ENCODE measurements at regions not wholly inside any gene's neighbourhood (a gene's known extent, or its start where the extent isn't known, plus 50 kb on each side); places are given as distances from the start of the nearest gene placed in this dataset.

GRCh38 chr2:57516698-57517340 lies 529.8 kb upstream of the VRK2 start:
- peaks cover 2% of the 10 kb centered on the region for H3K9me3 ChIP-seq (ENCODE audit: control insufficient read depth, low read length)
- WGBS, 2 experiments (ENCODE audit: insufficient coverage in 2 of 2), result 40% methylated on average over 1 of the region's 7 CpGs; no CpG with 5 or more reads in 1 of the 2 experiments
- no peak overlapping the region for H3K4me3 ChIP-seq (ENCODE audit: extremely low read depth, insufficient read depth, low read length, poor library complexity, severe bottlenecking)
- no peaks in the 10 kb centered on the region for H3K4me1 ChIP-seq (ENCODE audit: control insufficient read depth, insufficient read depth, low read length, poor library complexity, severe bottlenecking)
- H3K36me3 ChIP-seq (ENCODE audit: control insufficient read depth, insufficient read depth, low read length), result no peaks in the 10 kb centered on the region
- H3K27ac ChIP-seq (ENCODE audit: low read depth, low read length, severe bottlenecking), result no peak overlapping the region

GRCh38 chr2:57523304-57523703 lies 523.3 kb upstream of the VRK2 start:
- no peak overlapping the region for H3K27ac ChIP-seq (ENCODE audit: low read depth, low read length, severe bottlenecking)
- no peak overlapping the region for H3K4me3 ChIP-seq (ENCODE audit: extremely low read depth, insufficient read depth, low read length, poor library complexity, severe bottlenecking)
- WGBS, 2 experiments (ENCODE audit: insufficient coverage in 2 of 2), result 80 to 88% methylated on average over 1 of the region's 1 CpG
- H3K9me3 ChIP-seq (ENCODE audit: control insufficient read depth, low read length), result peaks cover 8% of the 10 kb centered on the region
- H3K4me1 ChIP-seq (ENCODE audit: control insufficient read depth, insufficient read depth, low read length, poor library complexity, severe bottlenecking), result no peaks in the 10 kb centered on the region
- no peaks in the 10 kb centered on the region for H3K36me3 ChIP-seq (ENCODE audit: control insufficient read depth, insufficient read depth, low read length)

GRCh38 chr2:57527685-57528084 lies 518.9 kb upstream of the VRK2 start:
- Histone ChIP-seq H3K4me1 (ENCODE audit: control insufficient read depth, insufficient read depth, low read length, poor library complexity, severe bottlenecking) (no peaks in the 10 kb centered on the region), H3K36me3 (ENCODE audit: control insufficient read depth, insufficient read depth, low read length) (no peaks in the 10 kb centered on the region), H3K9me3 (ENCODE audit: control insufficient read depth, low read length) (no peaks in the 10 kb centered on the region), H3K27ac (ENCODE audit: low read depth, low read length, severe bottlenecking) (no peak overlapping the region), H3K4me3 (ENCODE audit: extremely low read depth, insufficient read depth, low read length, poor library complexity, severe bottlenecking) (no peak overlapping the region)
- WGBS, 2 experiments (ENCODE audit: insufficient coverage in 2 of 2), result 100% methylated on average over 1 of the region's 1 CpG

DNA sequence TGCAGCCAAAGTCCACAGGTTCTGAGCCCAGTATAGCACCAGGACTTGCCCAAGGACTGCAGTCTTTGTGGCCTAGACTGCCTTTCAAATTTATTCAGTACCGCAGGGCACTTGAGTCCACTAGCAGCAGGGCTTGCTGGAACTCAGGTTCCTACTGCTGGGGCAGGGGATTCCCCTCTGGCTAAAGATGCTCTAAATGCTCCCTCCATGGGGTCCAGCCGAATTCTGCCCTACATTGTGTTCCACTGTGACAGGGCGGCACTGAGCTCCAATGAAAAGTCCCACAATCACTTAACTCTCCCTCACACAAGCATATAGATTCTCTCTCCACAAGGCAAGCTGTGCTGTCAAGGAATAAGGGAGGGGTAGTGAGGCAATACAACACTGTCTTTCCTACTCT lies 518.1 kb upstream of the VRK2 start:
- WGBS, 2 experiments (ENCODE audit: insufficient coverage in 2 of 2), result 90 to 91% methylated on average over 2 of the region's 3 CpGs
- H3K27ac ChIP-seq (ENCODE audit: low read depth, low read length, severe bottlenecking), result no peak overlapping the region
- no peaks in the 10 kb centered on the region for H3K4me1 ChIP-seq (ENCODE audit: control insufficient read depth, insufficient read depth, low read length, poor library complexity, severe bottlenecking)
- no peaks in the 10 kb centered on the region for H3K36me3 ChIP-seq (ENCODE audit: control insufficient read depth, insufficient read depth, low read length)
- no peak overlapping the region for H3K4me3 ChIP-seq (ENCODE audit: extremely low read depth, insufficient read depth, low read length, poor library complexity, severe bottlenecking)
- H3K9me3 ChIP-seq (ENCODE audit: control insufficient read depth, low read length), result no peaks in the 10 kb centered on the region

DNA sequence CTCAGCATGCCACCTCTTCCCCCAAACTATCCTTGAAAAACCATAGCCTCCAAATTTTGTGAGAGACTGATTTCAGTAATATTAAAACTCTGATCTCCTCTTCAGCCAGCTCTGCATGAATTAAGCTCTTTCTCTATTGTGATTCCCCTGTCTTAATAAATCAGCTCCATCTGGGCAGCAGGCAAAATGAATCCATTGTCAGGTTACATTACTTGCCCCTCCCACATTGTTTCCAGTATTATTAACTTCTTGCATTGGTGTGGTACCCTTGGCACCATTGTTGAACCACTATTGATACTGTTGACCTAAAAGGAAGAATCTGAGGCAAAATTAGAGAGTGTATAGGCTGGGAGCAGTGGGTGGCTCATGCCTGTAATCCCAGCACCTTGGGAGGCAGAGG lies 512.2 kb upstream of the VRK2 start:
- Histone ChIP-seq H3K4me3 (ENCODE audit: extremely low read depth, insufficient read depth, low read length, poor library complexity, severe bottlenecking) (no peak overlapping the region), H3K36me3 (ENCODE audit: control insufficient read depth, insufficient read depth, low read length) (no peaks in the 10 kb centered on the region), H3K4me1 (ENCODE audit: control insufficient read depth, insufficient read depth, low read length, poor library complexity, severe bottlenecking) (no peaks in the 10 kb centered on the region), H3K9me3 (ENCODE audit: control insufficient read depth, low read length) (no peaks in the 10 kb centered on the region), H3K27ac (ENCODE audit: low read depth, low read length, severe bottlenecking) (no peak overlapping the region)

DNA sequence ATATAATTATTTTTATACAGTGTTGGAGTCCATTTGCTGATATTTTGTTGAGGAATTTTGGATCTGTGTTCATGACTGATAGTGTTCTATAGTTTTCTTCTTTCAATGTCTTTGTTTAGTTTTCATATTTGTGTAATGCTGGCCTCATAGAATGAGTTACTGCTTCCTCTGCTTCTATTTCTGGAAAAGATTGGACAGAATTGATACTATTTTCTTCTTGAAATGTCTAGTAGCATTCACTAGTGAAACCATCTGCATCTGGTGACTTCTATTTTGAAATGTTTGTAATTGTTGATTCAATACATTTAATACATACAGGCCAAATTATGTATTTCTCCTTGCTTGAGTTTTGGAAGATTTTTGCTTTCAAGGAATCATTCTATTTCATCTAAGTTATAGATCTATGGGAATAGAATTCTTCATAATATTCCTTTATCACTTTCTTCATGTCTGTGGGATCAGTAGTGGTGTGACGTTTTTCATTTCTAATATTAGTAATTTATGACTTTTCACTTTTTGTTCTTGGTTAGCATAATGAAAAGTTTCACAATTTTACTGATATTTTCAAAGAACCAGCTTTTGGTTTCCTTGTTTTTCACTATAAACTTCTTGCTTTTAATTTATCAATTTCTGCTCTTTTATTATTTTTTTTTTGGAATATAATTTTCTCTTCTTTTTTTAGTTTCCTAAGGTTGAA lies 509.9 kb upstream of the VRK2 start:
- H3K4me3 ChIP-seq (ENCODE audit: extremely low read depth, insufficient read depth, low read length, poor library complexity, severe bottlenecking), result no peak overlapping the region
- no peaks in the 10 kb centered on the region for H3K4me1 ChIP-seq (ENCODE audit: control insufficient read depth, insufficient read depth, low read length, poor library complexity, severe bottlenecking)
- H3K9me3 ChIP-seq (ENCODE audit: control insufficient read depth, low read length), result no peaks in the 10 kb centered on the region
- no CpG with 5 or more reads among the region's 1 CpG for WGBS, 2 experiments (ENCODE audit: insufficient coverage in 2 of 2)
- no peaks in the 10 kb centered on the region for H3K36me3 ChIP-seq (ENCODE audit: control insufficient read depth, insufficient read depth, low read length)
- no peak overlapping the region for H3K27ac ChIP-seq (ENCODE audit: low read depth, low read length, severe bottlenecking)

- no peaks in the 10 kb centered on the region for H3K9me3 ChIP-seq (ENCODE audit: control insufficient read depth, low read length)
- no peak overlapping the region for H3K4me3 ChIP-seq (ENCODE audit: extremely low read depth, insufficient read depth, low read length, poor library complexity, severe bottlenecking)
- no peaks in the 10 kb centered on the region for H3K36me3 ChIP-seq (ENCODE audit: control insufficient read depth, insufficient read depth, low read length)
- no peak overlapping the region for H3K27ac ChIP-seq (ENCODE audit: low read depth, low read length, severe bottlenecking)
- WGBS, 2 experiments (ENCODE audit: insufficient coverage in 2 of 2), result 80 to 87% methylated on average over 1 to 3 of the region's 3 CpGs
- no peaks in the 10 kb centered on the region for H3K4me1 ChIP-seq (ENCODE audit: control insufficient read depth, insufficient read depth, low read length, poor library complexity, severe bottlenecking)
These were observed 506.8 kb upstream of the VRK2 start for GRCh38 chr2:57539761-57540160.

DNA sequence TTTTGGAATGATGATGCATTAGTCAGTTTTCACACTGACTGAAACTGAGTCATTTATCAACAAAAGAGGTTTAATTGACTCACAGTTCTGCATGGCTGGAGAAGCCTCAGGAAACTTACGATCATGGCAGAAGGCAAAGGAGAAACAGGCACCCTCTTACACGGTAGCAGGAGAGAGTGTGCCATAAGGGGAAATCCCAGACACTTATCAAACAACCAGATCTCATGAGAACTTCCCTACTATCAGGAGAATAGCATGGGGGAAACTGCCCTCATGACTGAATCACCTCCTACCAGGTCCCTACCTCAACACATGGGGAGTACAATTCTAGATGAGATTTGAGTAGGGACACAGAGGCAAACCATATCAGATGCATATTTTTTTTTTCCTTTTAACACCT lies 504.5 kb upstream of the VRK2 start:
- WGBS, 2 experiments (ENCODE audit: insufficient coverage in 2 of 2), result no CpG with 5 or more reads among the region's 2 CpGs

GRCh38 chr2:57543211-57543610 lies 503.4 kb upstream of the VRK2 start:
- WGBS, 2 experiments (ENCODE audit: insufficient coverage in 2 of 2), result 77 to 96% methylated on average over 3 to 5 of the region's 5 CpGs
- Histone ChIP-seq H3K4me3 (ENCODE audit: extremely low read depth, insufficient read depth, low read length, poor library complexity, severe bottlenecking) (no peak overlapping the region), H3K9me3 (ENCODE audit: control insufficient read depth, low read length) (no peaks in the 10 kb centered on the region), H3K4me1 (ENCODE audit: control insufficient read depth, insufficient read depth, low read length, poor library complexity, severe bottlenecking) (no peaks in the 10 kb centered on the region), H3K27ac (ENCODE audit: low read depth, low read length, severe bottlenecking) (no peak overlapping the region), H3K36me3 (ENCODE audit: control insufficient read depth, insufficient read depth, low read length) (no peaks in the 10 kb centered on the region)

More for the DNA sequence above, 504.5 kb upstream of the VRK2 start:
- H3K9me3 ChIP-seq (ENCODE audit: control insufficient read depth, low read length), result no peaks in the 10 kb centered on the region
- H3K4me1 ChIP-seq (ENCODE audit: control insufficient read depth, insufficient read depth, low read length, poor library complexity, severe bottlenecking), result no peaks in the 10 kb centered on the region
- no peak overlapping the region for H3K4me3 ChIP-seq (ENCODE audit: extremely low read depth, insufficient read depth, low read length, poor library complexity, severe bottlenecking)
- no peak overlapping the region for H3K27ac ChIP-seq (ENCODE audit: low read depth, low read length, severe bottlenecking)
- no peaks in the 10 kb centered on the region for H3K36me3 ChIP-seq (ENCODE audit: control insufficient read depth, insufficient read depth, low read length)

GRCh38 chr2:57544624-57545023 lies 502.0 kb upstream of the VRK2 start:
- no peak overlapping the region for H3K27ac ChIP-seq (ENCODE audit: low read depth, low read length, severe bottlenecking)
- H3K9me3 ChIP-seq (ENCODE audit: control insufficient read depth, low read length), result no peaks in the 10 kb centered on the region
- no peaks in the 10 kb centered on the region for H3K4me1 ChIP-seq (ENCODE audit: control insufficient read depth, insufficient read depth, low read length, poor library complexity, severe bottlenecking)
- H3K36me3 ChIP-seq (ENCODE audit: control insufficient read depth, insufficient read depth, low read length), result no peaks in the 10 kb centered on the region
- H3K4me3 ChIP-seq (ENCODE audit: extremely low read depth, insufficient read depth, low read length, poor library complexity, severe bottlenecking), result no peak overlapping the region

GRCh38 chr2:57546478-57546877 lies 500.1 kb upstream of the VRK2 start:
- no peak overlapping the region for H3K27ac ChIP-seq (ENCODE audit: low read depth, low read length, severe bottlenecking)
- no peaks in the 10 kb centered on the region for H3K36me3 ChIP-seq (ENCODE audit: control insufficient read depth, insufficient read depth, low read length)
- no peak overlapping the region for H3K4me3 ChIP-seq (ENCODE audit: extremely low read depth, insufficient read depth, low read length, poor library complexity, severe bottlenecking)
- peaks cover 8% of the 10 kb centered on the region for H3K9me3 ChIP-seq (ENCODE audit: control insufficient read depth, low read length)
- no peaks in the 10 kb centered on the region for H3K4me1 ChIP-seq (ENCODE audit: control insufficient read depth, insufficient read depth, low read length, poor library complexity, severe bottlenecking)

All from mesodermal cell (in vitro differentiated cells).